HG03139 (cell line): ENCODE measurements at regions not wholly inside any gene's neighbourhood (a gene's known extent, or its start where the extent isn't known, plus 50 kb on each side); places are given as distances from the start of the nearest gene placed in this dataset.
"Not testable (repeated sequence)": the region's sequence is repeated elsewhere in the genome, so short reads cannot be mapped to it uniquely, and the experiment has no call there.

Experiments
- ATAC-seq: cut with Tn5 transposase; IDR thresholded peaks from one replicate; pipeline ENCODE4 v1.9.1; 2021; ENCODE audit not compliant: unreplicated experiment

DNA sequence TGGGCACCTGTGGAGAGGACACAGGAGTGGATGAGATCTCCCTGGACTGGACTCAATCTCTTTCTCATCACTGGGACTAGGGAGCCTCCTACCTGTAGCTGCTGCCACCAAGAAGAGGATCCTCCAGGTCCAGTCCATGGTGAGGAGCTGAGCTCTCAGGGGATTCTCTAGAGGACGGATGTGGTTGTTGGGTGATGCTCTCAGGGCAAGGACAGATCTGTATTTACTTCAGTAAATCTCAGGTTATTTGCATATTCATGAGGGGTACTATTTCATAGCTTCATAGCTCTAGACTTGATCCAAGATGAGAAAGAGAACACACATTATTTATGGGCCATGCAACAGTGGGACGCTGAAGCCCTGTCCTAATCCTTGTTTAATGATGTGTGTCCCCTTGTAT, 159.4 kb downstream of the POTEB start:
- ATAC-seq = peak; percentile 70

DNA sequence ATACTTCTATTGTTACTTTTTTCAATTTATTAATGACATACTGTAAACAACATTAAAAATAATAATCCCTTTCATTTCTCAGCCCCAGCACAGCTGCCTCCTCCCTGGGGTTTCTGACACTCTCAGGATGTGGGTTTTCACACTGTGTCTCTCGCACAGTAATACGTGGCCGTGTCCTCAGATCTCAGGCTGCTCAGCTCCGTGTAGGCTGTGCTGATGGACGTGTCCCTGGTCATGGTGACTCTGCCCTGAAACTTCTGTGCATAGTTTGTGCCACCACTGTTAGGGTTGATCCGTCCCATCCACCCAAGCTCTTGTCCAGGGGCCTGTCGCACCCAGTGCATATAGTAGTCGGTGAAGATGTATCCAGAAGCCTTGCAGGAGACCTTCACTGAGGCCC, 159.9 kb downstream of the POTEB start:
- not testable (repeated sequence) for ATAC-seq

DNA sequence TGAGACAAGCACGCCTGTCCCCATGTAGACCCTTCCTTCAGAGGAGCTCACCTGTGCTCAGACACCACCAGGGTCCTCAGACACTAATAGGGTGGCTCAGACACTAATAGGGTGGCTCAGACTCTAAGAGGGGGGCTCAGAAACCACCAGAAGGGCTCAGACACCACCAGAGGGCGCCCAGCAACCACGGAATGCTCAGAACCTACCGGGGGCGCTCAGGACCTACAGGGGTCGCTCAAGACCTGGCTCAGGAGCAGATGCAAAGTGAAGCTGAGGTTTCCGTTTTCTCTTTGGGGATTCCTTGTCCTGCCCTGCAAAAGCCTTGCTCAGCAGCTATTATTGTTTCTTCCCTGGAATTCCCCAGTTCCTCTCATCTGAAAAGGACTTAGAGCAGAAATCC, 172.1 kb downstream of the POTEB start:
- ATAC-seq = not testable (repeated sequence)

DNA sequence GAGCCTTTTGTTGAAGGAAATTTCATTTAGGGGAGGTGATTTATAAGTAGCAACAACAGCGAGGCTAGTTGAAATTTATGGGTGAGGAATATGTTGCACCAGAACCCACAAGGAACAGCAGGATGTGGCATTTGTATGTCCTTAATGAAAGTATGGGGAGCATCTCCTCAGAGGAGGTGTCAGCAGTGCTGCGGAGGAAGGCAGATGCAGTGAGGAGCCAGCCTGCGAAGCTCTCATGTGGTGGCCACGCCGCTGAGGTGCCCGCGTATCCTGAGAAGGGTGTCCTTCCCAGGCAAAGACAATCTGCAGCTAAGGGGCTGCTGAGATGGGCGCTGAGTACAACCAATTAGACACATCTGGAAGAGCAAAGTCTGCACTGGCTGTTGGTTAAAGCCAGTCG, 178.9 kb downstream of the POTEB start:
- not testable (repeated sequence) for ATAC-seq

DNA sequence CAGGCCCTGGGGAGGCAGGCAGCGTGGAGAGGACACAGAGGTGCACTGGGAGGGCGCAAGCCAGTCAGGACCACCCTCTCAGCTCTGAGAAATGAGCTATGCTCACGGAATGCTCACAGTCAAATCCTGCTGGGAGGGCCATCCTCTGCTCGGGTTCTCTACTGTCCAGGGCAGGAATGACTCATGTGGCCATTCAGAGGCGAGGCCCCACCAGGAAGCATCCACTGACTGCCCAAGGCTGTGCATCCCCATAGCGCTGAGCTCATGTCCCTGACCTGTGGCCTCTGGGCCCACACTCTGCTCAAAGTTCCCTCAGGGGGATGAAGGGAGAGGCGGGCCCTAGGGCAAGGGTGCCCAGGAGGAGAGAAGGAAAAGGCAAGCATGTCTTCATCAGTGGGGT, 182.4 kb downstream of the POTEB start:
- not testable (repeated sequence) for ATAC-seq

DNA sequence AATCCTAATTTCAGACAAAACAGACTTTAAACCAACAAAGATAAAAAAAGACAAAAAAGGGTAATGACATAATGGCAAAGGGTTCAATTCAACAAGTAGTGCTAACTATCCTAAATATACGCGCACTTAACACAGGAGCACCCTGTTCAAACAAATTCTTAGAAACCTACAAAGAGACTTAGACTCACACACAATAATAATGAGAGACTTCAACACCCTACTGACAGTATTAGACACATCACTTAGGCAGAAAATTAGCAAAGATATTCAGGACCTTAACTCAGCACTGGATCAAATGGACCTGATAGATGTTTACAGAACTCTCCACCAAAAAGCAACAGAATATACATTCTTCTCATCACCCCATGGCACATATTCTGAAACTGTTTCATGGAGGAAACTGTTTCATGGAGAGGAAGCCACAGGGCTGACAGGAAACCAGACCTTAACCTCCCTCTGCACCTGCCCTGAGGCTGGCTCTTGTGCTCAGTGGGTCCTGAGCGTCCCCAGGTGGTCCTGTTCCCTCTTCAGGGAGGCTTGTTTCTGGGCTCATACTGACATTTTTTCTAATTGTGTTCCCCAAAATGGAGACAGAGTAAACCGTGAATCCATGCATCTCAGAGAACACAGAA, 184.9 kb downstream of the POTEB start:
- ATAC-seq = not testable (repeated sequence)

DNA sequence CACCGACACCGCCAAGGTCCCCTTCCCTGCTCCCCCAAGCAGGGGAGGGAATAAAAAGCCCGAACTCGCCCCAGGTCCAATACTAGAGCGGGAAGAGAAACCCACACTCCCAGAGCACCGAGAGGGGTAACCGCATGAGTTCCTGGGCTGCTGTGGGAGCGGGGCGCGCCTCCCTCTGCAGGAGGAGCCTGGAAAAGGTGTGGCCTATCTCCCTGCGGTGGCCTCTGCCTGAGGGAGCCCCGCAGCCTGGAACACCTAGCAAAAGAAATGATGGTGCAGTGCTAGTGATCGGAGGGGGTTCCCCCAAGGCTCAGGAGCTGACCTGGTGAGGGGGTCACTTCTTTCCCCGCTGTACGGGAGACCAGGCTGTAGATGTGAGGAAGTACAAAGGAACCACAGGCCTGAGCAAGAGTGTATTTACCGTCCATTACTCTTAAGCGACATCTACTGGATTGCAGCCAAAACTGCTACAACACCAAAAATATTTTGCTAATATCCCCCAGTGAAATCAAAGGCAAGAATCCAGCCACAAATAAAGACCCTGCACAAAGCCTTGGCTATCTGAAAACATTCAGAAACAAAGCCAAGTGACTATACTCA, 216.6 kb upstream of the POTEB3 start:
- peak; percentile 82 for ATAC-seq

DNA sequence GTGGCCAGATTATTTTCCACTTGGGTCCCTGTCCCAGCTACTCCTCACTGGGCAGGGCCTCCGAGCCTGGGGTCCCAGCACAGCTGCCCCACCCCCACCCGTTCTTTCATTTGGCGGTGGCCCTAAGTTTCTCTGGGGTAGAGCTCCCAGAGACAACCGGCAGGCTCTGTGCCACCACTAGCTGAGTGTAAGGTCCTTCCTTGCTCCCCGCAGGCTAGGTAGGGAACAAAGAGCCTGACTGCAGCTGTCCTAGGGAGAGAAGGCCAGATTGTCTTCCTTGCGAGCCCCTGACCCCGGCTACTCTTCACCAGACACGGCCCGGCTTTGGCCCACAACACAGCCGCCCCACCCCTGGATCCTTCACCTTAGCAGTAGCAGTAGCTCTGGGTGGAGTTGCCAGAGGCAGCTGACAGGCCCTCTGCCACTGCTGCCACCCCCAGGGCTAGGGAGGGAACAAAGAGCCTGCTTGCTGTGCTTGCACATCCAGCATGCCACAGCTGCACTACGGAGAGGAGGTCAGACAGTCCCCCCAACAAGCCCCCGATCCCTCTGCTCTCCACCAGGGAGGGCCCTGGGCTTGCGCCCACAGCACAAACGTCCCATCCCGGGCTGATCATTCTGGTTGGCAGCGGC, 215.9 kb upstream of the POTEB3 start:
- not testable (repeated sequence) for ATAC-seq

DNA sequence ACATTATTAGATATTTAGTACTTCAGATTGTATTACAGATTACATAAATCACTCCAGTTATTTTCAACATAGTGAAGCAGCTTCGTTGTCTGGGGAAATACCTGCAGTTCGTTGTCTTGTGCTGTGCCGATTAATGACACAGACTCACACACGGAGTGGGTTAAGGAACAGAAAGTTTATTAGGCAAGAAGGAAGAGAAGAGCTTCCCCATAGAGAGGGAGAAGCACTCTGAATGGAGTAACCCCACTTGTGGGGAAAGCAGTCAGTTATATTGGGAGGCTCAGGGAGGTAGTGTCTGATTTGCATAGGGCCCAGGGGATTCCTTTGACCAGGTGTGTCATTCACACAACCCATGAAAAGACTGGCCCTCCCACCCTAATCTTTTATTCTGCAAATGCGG, 213.4 kb upstream of the POTEB3 start:
- not testable (repeated sequence) for ATAC-seq

DNA sequence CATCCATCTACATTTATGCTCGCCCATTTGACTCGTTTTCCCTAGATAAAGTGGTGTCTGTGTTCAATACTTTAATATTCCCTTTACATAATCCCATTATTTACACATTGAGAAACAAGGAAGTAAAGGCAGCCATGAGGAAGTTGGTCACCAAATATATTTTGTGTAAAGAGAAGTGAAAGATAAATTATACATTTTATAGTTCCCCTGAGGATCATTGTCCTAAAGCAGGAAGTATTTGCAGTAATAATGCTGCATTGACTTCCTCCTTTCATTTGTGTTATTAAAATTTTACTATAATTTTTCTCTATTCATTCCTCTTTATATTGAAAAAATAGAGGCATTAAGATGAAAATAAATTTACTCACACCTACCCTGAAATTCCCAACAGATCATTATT, 198.5 kb upstream of the POTEB3 start:
- ATAC-seq = not testable (repeated sequence)

DNA sequence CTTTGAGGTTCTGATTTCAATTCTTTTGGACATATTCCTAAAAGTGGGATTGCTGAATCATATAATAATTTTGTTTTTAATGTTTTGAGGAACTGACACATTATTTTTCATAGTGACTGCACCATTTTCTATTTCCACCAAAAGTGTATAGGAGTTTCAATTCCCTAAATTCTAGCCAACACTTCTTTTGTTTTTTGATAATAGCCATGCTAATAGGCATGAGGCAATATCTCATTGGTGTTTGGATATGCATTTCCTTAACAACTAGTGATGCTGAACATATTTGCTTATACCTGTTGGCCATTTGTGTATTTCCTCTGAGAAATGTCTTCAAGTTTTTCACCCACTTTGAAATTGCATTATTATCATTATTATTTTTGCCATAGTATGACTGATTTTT, 186.4 kb upstream of the POTEB3 start:
- ATAC-seq = not testable (repeated sequence)

DNA sequence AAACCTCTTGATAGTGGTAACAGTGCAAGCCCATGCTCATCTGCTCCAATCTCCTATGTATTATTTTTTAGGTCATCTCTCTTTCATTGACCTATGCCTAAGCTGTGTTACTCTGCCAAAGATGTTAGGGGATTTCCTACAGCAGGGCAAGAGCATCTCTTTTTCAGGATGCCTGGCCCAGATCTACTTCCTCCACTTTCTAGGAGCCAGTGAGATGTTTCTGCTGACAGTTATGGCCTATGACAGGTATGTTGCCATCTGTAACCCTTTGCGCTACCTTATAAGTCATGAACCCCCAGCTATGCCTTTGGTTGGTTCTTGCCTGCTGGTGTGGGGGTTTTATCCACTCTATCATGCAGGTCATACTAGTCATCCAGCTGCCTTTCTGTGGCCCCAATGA, 168.9 kb upstream of the POTEB3 start:
- ATAC-seq = not testable (repeated sequence)

DNA sequence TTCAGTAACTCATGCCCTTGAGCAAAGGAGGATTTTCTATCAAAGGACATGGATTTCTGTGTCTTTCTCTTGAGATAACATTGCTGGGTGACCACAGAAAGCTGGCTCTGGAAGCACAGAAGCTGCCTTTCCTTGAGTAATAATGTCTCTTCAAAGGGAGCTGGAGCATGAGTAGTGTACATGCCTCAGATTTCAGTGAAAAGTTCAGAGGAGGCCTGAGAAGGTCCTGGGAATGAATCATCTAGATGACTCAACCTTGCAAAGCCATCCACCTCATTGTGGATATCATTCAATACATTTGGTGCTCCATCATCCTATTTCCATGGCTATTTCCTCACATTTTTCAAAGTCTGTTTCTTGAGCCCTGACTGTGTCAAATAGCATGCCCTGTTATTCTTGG, 125.1 kb upstream of the POTEB3 start:
- not testable (repeated sequence) for ATAC-seq

DNA sequence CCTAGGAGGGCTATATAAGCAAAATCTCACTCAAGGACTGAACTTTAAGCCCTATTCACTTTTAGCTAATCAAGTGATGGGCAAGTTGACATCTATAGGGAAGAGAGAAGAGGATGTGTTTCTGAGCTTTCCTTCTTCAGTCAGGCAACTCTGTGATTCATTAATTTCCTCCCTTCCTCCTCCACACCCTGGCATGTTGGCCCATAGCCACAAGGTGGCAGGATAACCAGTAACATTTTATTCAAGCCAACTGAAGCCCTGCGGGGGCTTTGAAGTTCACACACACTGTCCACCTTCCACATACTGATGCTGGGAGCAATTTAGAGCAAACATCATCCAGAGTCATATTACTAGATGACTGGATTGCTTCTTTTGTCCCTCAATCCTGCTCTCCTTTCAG, 111.5 kb upstream of the POTEB3 start:
- ATAC-seq = peak; percentile 75

DNA sequence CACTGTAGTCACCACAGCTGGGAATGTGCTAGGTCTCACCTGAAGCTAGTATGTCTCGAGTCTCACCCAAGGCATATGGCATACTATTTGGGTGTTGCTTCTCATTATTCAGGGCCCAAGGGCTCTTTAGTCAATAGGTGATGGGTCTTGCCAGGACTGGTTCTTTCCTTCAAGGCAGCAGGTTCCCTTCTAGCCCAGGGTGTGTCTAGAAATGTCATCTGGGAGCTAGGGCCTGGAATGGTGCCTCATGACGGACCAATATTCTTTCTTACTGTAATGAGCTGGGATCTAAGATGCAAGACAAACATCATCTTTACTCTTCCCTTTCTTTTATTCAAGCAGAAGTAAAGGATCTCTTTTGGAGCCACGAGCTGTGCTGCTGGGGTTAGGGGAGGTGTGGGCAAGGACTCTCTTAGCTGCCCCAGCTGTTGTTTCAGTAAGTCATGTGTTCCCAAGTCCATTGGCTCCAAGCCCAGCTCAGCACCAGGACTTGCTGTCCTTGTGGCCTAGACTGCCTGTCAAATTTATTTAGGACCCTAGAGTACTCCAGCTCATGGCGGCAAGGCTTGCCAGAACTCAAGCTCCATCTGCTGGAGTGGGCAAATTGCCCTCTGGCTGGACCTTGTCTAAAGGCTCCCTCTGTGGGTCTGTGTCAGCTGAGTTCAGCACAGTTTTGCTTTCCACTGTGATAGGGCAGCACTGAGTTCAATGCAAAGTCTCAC, 106.0 kb upstream of the POTEB3 start:
- ATAC-seq = not testable (repeated sequence)

DNA sequence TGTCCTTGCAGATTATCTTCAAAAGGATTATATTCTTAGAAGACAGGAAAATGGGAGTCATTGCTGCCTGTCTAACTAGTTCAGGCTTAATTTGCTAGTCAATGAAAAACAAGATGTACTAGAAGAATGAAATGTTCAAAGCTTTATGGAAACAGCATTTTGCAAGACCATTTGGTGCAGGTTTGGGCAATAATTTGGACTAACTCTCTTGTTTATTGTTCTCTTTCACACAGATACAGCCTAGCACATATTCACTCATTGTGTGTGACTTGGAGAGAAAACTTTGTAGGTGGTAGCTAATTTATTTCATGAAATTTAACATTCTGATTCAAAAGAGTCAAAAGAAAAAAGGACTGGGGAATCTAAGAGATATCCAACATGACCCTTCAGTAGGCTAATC, 92.5 kb upstream of the POTEB3 start:
- ATAC-seq = not testable (repeated sequence)

DNA sequence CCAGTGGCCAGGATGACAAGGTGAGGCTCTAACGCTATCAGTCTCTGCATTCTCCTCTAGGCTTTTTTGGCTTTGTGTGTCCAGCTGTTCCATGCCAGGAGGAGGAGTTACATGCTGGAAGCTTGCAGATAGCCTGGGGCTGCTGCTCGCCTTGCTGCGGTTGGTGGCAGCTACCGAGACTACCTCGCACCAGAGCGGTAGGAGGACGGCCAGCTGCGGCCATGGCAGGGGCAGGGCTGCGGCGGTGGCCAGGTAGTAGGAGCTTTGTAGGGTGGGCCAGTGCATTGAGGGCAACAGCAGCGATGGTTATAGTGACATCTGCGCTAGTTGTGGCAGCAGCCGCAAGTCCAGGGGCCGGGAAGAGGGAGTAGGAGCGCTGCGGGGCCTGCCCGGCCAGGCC, 75.9 kb upstream of the POTEB3 start:
- not testable (repeated sequence) for ATAC-seq

DNA sequence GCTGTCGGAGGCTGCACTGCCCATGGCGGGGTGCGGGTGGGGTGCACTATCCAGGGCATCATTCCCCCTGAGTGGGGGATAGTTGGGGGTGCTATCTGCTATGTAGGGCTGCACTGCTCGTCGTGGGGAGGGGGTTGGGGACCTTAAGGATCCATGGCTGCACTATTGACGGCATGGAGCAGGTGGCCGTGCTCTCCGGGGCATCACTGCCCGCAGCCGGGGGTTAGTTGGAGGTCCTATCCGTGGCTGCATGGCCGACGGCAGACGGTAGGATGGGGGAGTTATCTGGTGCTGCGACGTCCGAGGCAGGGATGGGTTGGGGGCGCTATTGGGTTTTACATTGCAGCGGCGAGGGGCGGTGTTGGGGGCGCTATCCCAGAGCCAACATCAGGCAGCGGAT, 75.0 kb upstream of the POTEB3 start:
- not testable (repeated sequence) for ATAC-seq

DNA sequence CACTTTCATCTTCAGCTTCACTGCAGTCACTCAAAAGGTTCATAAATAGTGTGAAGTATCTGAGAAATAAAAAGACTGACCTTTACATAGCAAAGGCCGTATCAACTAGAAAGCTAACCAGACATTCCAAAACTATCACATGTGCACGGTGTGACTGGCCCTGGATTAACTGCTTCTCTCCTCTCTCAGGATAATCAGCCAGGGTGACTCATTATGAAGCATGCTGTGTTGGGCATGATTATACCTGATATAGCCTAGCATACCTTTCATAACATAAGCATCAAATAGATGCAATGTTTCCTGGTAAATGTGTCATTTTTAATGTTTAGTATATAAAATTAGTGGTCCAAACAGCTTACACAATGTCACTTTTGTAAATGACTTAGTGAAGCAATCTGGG, 62.7 kb upstream of the POTEB3 start:
- not testable (repeated sequence) for ATAC-seq
